ENCODE measurements at regions not wholly inside any gene's neighbourhood (a gene's known extent, or its start where the extent isn't known, plus 50 kb on each side); places are given as distances from the start of the nearest gene placed in this dataset.
A peak's percentile ranks its signal among the peaks of the same experiment; 100 is the strongest.

- H3K27ac Mint-ChIP-seq, result no peak overlapping the region
- no peaks in the 10 kb centered on the region for H3K4me1 Mint-ChIP-seq (ENCODE audit: unreplicated experiment)
- TF ChIP-seq CTCF (conservative IDR thresholded peaks at IDR 0.05), result no peak
- H3K36me3 Mint-ChIP-seq, result peaks cover 14% of the 10 kb centered on the region
- no peak for DNase-seq (ENCODE audit: extremely low spot score, unreplicated experiment)
- H3K9me3 Mint-ChIP-seq, result no peaks in the 10 kb centered on the region
- peaks cover 5% of the 10 kb centered on the region for H3K27me3 Mint-ChIP-seq
- H3K4me3 Mint-ChIP-seq, result no peak overlapping the region
Measured at GRCh38 chr12:25716842-25717241, 163.8 kb upstream of the LMNTD1 start.

- TF ChIP-seq CTCF (conservative IDR thresholded peaks at IDR 0.05), result no peak
- H3K27me3 Mint-ChIP-seq, result peaks cover 5% of the 10 kb centered on the region
- H3K27ac Mint-ChIP-seq, result no peak overlapping the region
- no peaks in the 10 kb centered on the region for H3K4me1 Mint-ChIP-seq (ENCODE audit: unreplicated experiment)
- H3K4me3 Mint-ChIP-seq, result no peak overlapping the region
- DNase-seq (ENCODE audit: extremely low spot score, unreplicated experiment), result no peak
- H3K36me3 Mint-ChIP-seq, result peaks cover 13% of the 10 kb centered on the region
- no peaks in the 10 kb centered on the region for H3K9me3 Mint-ChIP-seq
Measured at GRCh38 chr12:25717552-25717951, 164.5 kb upstream of the LMNTD1 start.

- TF ChIP-seq CTCF (conservative IDR thresholded peaks at IDR 0.05), result no peak
- Mint-ChIP-seq H3K27ac (no peak overlapping the region), H3K9me3 (no peaks in the 10 kb centered on the region), H3K36me3 (peaks cover 7% of the 10 kb centered on the region), H3K4me3 (no peak overlapping the region), H3K27me3 (peaks cover 5% of the 10 kb centered on the region), H3K4me1 (ENCODE audit: unreplicated experiment) (no peaks in the 10 kb centered on the region)
- no peak for DNase-seq (ENCODE audit: extremely low spot score, unreplicated experiment)
Measured at GRCh38 chr12:25718081-25718731, 165.1 kb upstream of the LMNTD1 start.

DNA sequence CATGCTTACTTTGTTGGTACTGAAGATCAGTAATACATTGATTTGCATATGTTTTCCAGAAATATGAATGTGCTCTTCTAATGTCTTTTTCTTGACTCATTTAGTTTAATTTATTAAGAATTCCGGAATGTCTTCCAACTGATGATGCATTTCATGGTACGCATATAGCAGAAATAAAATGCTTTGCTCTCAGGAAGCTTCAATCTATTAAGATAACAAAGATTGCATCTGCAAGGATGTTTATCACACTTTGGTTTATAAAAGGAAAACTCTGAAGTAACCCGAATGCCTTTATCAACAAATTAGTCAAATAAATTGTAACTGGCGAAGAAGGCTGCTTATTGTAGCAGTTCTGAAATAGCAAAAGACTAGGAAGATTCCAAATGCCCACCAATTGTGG is 166.4 kb upstream of the LMNTD1 start:
- H3K27me3 Mint-ChIP-seq, result peaks cover 5% of the 10 kb centered on the region
- no peak for TF ChIP-seq CTCF (conservative IDR thresholded peaks at IDR 0.05)
- no peaks in the 10 kb centered on the region for H3K4me1 Mint-ChIP-seq (ENCODE audit: unreplicated experiment)

DNA sequence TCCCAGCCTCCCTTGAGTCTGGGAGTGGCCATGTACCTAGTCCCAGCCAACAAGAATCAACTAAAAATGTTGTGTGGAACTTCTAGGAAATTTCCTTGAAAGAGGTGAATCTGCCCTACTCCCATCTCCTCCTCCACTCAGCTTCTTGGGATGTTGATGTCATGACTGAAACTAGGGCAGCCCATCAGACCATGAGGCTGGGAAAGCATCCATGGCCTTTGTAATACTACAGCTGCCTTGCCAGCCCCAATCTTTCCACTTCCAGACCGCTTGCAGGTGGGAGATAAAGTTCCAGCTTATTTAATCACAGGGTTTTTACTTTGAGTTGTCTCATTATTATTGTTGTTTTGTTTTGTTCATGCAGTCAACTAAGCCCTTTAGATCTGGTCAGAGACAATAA is 170.3 kb upstream of the LMNTD1 start:
- H3K9me3 Mint-ChIP-seq, result peaks cover 5% of the 10 kb centered on the region
- DNase-seq (ENCODE audit: extremely low spot score, unreplicated experiment), result no peak
- peaks cover 5% of the 10 kb centered on the region for H3K27me3 Mint-ChIP-seq
- H3K36me3 Mint-ChIP-seq, result peaks cover 8% of the 10 kb centered on the region
- no peaks in the 10 kb centered on the region for H3K4me1 Mint-ChIP-seq (ENCODE audit: unreplicated experiment)
- H3K4me3 Mint-ChIP-seq, result peak overlapping the region; percentile 5
- peak overlapping the region; percentile 32 for H3K27ac Mint-ChIP-seq
- TF ChIP-seq CTCF (conservative IDR thresholded peaks at IDR 0.05), result no peak

More for the DNA sequence above, 166.4 kb upstream of the LMNTD1 start:
- Mint-ChIP-seq H3K9me3 (peaks cover 5% of the 10 kb centered on the region), H3K36me3 (peaks cover 10% of the 10 kb centered on the region), H3K4me3 (no peak overlapping the region), H3K27ac (no peak overlapping the region)
- DNase-seq (ENCODE audit: extremely low spot score, unreplicated experiment), result no peak

All from type B pancreatic cell (in vitro differentiated cells).